ENCODE measurements at regions not wholly inside any gene's neighbourhood (a gene's known extent, or its start where the extent isn't known, plus 50 kb on each side); places are given as distances from the start of the nearest gene placed in this dataset.

- ATAC-seq (ENCODE audit: low read depth) (no peak), DNase-seq (no peak)
- Histone ChIP-seq H3K36me3 (replicated peaks in 1 of 2; ENCODE audit: control extremely low read depth in 1 of 2, control insufficient read depth in 1 of 2, extremely low read depth in 1 of 2, insufficient read depth in 2 of 2, low read length in 1 of 2) (no peaks in the 10 kb centered on the region), H3K9me3 (ENCODE audit: control extremely low read depth in 1 of 3, control insufficient read depth in 2 of 3, insufficient read depth in 1 of 3, low read length in 2 of 3) (peaks cover 0 to 2% (median 0%) of the 10 kb centered on the region in 3 donors), H4K20me1 (ENCODE audit: control insufficient read depth, insufficient read depth, low read length, poor library complexity, severe bottlenecking) (no peaks in the 10 kb centered on the region), H3K9ac (ENCODE audit: low read length) (no peak overlapping the region), H3K4me2 (replicated peaks; ENCODE audit: low read depth, low read length, poor library complexity, severe bottlenecking) (no peak overlapping the region), H3K27me3 (replicated peaks in 1 of 4; ENCODE audit: control extremely low read depth in 1 of 4, control insufficient read depth in 3 of 4, insufficient read depth in 4 of 4, low read length in 3 of 4) (peaks cover 0 to 2% (median 0%) of the 10 kb centered on the region in 4 experiments), H2AFZ (ENCODE audit: insufficient read depth, low read depth, low read length, poor library complexity, severe bottlenecking) (no peak overlapping the region), H3K4me3 (ENCODE audit: control extremely low read depth in 1 of 5, extremely low read depth in 1 of 5, insufficient read depth in 1 of 5, low read depth in 2 of 5, low read length in 4 of 5) (no peak overlapping the region), H3K27ac (ENCODE audit: low read length in 2 of 2) (no peak overlapping the region), H3K79me2 (ENCODE audit: control insufficient read depth, insufficient read depth, low read length) (no peaks in the 10 kb centered on the region), H3K4me1 (ENCODE audit: control insufficient read depth in 2 of 2, insufficient read depth in 2 of 2, low read length in 2 of 2) (no peaks in the 10 kb centered on the region)
- no peak overlapping the region for H3K4me3 Mint-ChIP-seq
- intact Hi-C loops (cut with micrococcal nuclease), result no loop called here
- H3K4me1 Mint-ChIP-seq, result no peaks in the 10 kb centered on the region
- 83% methylated on average over 1 of the region's 2 CpGs for WGBS (ENCODE audit: insufficient coverage)
- no peak overlapping the region for H3K27ac Mint-ChIP-seq
- CTCF ChIA-PET, result no interaction called here
- H3K27me3 Mint-ChIP-seq, result peaks cover 8% of the 10 kb centered on the region
- peaks cover 4% of the 10 kb centered on the region for H3K9me3 Mint-ChIP-seq (ENCODE audit: insufficient read depth)
- POLR2A ChIA-PET, result no interaction called here
- no peak for TF ChIP-seq EZH2 (IDR thresholded peaks at IDR 0.05; ENCODE audit: borderline replicate concordance, insufficient read depth, low read depth, low read length, poor library complexity, severe bottlenecking)
- TF ChIP-seq CTCF (IDR thresholded peaks at IDR 0.05), result no peak
Observed at GRCh38 chr12:124230117-124230757, 64.7 kb upstream of the RFLNA start.

GRCh38 chr12:124230789-124231188, 64.1 kb upstream of the RFLNA start:
- H3K27me3 ChIP-seq (replicated peaks in 1 of 4; ENCODE audit: control extremely low read depth in 1 of 4, control insufficient read depth in 3 of 4, insufficient read depth in 4 of 4, low read length in 3 of 4), result no peaks in the 10 kb centered on the region
- H3K4me1 ChIP-seq (ENCODE audit: control insufficient read depth in 2 of 2, insufficient read depth in 2 of 2, low read length in 2 of 2), result no peaks in the 10 kb centered on the region
- no peak for TF ChIP-seq EZH2 (IDR thresholded peaks at IDR 0.05; ENCODE audit: borderline replicate concordance, insufficient read depth, low read depth, low read length, poor library complexity, severe bottlenecking)
- no peak for TF ChIP-seq CTCF (IDR thresholded peaks at IDR 0.05)
- H3K27ac Mint-ChIP-seq, result no peak overlapping the region
- H4K20me1 ChIP-seq (ENCODE audit: control insufficient read depth, insufficient read depth, low read length, poor library complexity, severe bottlenecking), result no peaks in the 10 kb centered on the region
- peaks cover 0 to 2% (median 0%) of the 10 kb centered on the region in 3 donors for H3K9me3 ChIP-seq (ENCODE audit: control extremely low read depth in 1 of 3, control insufficient read depth in 2 of 3, insufficient read depth in 1 of 3, low read length in 2 of 3)
- H3K4me3 ChIP-seq (ENCODE audit: control extremely low read depth in 1 of 5, extremely low read depth in 1 of 5, insufficient read depth in 1 of 5, low read depth in 2 of 5, low read length in 4 of 5), result no peak overlapping the region
- H3K4me1 Mint-ChIP-seq, result no peaks in the 10 kb centered on the region
- H2AFZ ChIP-seq (ENCODE audit: insufficient read depth, low read depth, low read length, poor library complexity, severe bottlenecking), result no peak overlapping the region
- intact Hi-C loops (cut with micrococcal nuclease), result no loop called here
- no peak overlapping the region for H3K4me3 Mint-ChIP-seq
- CTCF ChIA-PET, result no interaction called here
- no peaks in the 10 kb centered on the region for H3K36me3 ChIP-seq (replicated peaks in 1 of 2; ENCODE audit: control extremely low read depth in 1 of 2, control insufficient read depth in 1 of 2, extremely low read depth in 1 of 2, insufficient read depth in 2 of 2, low read length in 1 of 2)
- H3K9ac ChIP-seq (ENCODE audit: low read length), result no peak overlapping the region
- peaks cover 4% of the 10 kb centered on the region for H3K9me3 Mint-ChIP-seq (ENCODE audit: insufficient read depth)
- ATAC-seq (ENCODE audit: low read depth), result no peak
- H3K4me2 ChIP-seq (replicated peaks; ENCODE audit: low read depth, low read length, poor library complexity, severe bottlenecking), result no peak overlapping the region
- no CpG with 5 or more reads among the region's 3 CpGs for WGBS (ENCODE audit: insufficient coverage)
- DNase-seq, result no peak
- POLR2A ChIA-PET, result no interaction called here
- H3K27ac ChIP-seq (ENCODE audit: low read length in 2 of 2), result no peak overlapping the region
- peaks cover 5% of the 10 kb centered on the region for H3K27me3 Mint-ChIP-seq
- H3K79me2 ChIP-seq (ENCODE audit: control insufficient read depth, insufficient read depth, low read length), result no peaks in the 10 kb centered on the region

All from B cell (primary cell).